ENCODE measurements at regions not wholly inside any gene's neighbourhood (a gene's known extent, or its start where the extent isn't known, plus 50 kb on each side); places are given as distances from the start of the nearest gene placed in this dataset.

DNA sequence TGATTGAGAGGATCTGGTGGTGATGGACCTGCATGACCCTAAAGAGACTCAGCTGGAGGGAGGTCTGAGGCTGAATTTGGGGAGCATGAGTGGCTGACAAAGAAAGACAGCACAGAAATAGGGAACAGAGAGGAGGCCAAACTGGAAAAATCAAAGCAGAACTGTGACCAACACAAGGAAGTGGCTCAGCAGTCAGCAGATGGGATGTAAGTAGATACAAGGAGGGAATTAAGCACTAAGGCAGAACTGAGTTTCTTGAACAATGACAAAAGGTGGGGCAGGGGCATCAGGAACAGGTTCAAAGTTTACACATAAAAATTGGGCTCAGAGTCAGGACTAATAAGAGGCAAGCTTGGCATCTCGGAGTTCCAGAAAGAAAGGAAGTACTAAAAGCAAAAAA is 144.3 kb upstream of the KLF3 start (continued):
- TF ChIP-seq, protein P1, sequence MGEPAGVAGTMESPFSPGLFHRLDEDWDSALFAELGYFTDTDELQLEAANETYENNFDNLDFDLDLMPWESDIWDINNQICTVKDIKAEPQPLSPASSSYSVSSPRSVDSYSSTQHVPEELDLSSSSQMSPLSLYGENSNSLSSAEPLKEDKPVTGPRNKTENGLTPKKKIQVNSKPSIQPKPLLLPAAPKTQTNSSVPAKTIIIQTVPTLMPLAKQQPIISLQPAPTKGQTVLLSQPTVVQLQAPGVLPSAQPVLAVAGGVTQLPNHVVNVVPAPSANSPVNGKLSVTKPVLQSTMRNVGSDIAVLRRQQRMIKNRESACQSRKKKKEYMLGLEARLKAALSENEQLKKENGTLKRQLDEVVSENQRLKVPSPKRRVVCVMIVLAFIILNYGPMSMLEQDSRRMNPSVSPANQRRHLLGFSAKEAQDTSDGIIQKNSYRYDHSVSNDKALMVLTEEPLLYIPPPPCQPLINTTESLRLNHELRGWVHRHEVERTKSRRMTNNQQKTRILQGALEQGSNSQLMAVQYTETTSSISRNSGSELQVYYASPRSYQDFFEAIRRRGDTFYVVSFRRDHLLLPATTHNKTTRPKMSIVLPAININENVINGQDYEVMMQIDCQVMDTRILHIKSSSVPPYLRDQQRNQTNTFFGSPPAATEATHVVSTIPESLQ (CRISPR knock-in tag; IDR thresholded peaks at IDR 0.05) = no peak
- TF ChIP-seq, protein P2, sequence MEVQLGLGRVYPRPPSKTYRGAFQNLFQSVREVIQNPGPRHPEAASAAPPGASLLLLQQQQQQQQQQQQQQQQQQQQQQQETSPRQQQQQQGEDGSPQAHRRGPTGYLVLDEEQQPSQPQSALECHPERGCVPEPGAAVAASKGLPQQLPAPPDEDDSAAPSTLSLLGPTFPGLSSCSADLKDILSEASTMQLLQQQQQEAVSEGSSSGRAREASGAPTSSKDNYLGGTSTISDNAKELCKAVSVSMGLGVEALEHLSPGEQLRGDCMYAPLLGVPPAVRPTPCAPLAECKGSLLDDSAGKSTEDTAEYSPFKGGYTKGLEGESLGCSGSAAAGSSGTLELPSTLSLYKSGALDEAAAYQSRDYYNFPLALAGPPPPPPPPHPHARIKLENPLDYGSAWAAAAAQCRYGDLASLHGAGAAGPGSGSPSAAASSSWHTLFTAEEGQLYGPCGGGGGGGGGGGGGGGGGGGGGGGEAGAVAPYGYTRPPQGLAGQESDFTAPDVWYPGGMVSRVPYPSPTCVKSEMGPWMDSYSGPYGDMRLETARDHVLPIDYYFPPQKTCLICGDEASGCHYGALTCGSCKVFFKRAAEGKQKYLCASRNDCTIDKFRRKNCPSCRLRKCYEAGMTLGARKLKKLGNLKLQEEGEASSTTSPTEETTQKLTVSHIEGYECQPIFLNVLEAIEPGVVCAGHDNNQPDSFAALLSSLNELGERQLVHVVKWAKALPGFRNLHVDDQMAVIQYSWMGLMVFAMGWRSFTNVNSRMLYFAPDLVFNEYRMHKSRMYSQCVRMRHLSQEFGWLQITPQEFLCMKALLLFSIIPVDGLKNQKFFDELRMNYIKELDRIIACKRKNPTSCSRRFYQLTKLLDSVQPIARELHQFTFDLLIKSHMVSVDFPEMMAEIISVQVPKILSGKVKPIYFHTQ (CRISPR knock-in tag; IDR thresholded peaks at IDR 0.05) = no peak
- TF ChIP-seq ZNF317 (CRISPR knock-in tag; IDR thresholded peaks at IDR 0.05; ENCODE audit: borderline replicate concordance, low read depth) (no peak), SP1 (CRISPR knock-in tag; conservative IDR thresholded peaks at IDR 0.05) (no peak), ZBTB21 (CRISPR knock-in tag; IDR thresholded peaks at IDR 0.05; ENCODE audit: borderline replicate concordance) (no peak), NR3C1 (CRISPR knock-in tag; conservative IDR thresholded peaks at IDR 0.05; ENCODE audit: low read depth) (no peak), ATF3 (CRISPR knock-in tag; conservative IDR thresholded peaks at IDR 0.05) (no peak)
- TF ChIP-seq, protein P3, sequence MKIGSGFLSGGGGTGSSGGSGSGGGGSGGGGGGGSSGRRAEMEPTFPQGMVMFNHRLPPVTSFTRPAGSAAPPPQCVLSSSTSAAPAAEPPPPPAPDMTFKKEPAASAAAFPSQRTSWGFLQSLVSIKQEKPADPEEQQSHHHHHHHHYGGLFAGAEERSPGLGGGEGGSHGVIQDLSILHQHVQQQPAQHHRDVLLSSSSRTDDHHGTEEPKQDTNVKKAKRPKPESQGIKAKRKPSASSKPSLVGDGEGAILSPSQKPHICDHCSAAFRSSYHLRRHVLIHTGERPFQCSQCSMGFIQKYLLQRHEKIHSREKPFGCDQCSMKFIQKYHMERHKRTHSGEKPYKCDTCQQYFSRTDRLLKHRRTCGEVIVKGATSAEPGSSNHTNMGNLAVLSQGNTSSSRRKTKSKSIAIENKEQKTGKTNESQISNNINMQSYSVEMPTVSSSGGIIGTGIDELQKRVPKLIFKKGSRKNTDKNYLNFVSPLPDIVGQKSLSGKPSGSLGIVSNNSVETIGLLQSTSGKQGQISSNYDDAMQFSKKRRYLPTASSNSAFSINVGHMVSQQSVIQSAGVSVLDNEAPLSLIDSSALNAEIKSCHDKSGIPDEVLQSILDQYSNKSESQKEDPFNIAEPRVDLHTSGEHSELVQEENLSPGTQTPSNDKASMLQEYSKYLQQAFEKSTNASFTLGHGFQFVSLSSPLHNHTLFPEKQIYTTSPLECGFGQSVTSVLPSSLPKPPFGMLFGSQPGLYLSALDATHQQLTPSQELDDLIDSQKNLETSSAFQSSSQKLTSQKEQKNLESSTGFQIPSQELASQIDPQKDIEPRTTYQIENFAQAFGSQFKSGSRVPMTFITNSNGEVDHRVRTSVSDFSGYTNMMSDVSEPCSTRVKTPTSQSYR (CRISPR knock-in tag; IDR thresholded peaks at IDR 0.05) = no peak

DNA sequence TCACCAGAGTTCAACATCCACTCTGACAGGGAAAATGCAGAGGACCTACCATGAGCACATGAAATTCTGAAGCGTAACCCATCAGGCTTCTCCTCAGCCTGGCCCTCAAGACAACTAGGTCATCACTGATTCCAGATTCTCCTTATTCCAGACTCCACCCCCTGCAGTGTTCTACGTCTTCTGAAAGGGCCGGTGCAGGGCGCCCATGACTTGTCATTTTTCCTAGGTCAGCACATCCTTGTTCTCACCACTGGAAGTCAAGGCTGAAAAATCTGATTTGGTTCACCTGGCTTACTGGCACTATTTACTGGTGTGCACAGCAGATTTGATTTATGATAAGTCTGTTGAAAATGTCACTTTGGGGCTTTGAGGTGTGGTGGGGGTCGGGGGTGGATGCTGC is 140.9 kb upstream of the KLF3 start:
- Mint-ChIP-seq H3K36me3 (no peaks in the 10 kb centered on the region), H3K27ac (no peak overlapping the region), H3K9me3 (peaks cover 28% of the 10 kb centered on the region), H3K4me3 (no peak overlapping the region), H3K27me3 (ENCODE audit: low read depth) (no peaks in the 10 kb centered on the region), H3K4me1 (no peaks in the 10 kb centered on the region)
- ChIA-PET POLR2A (no interaction called here), CTCF (no interaction called here)
- TF ChIP-seq, protein P3 (CRISPR knock-in tag; IDR thresholded peaks at IDR 0.05) = no peak
- TF ChIP-seq E2F1 (CRISPR knock-in tag; IDR thresholded peaks at IDR 0.05) (no peak), NR3C1 (CRISPR knock-in tag; conservative IDR thresholded peaks at IDR 0.05; ENCODE audit: low read depth) (no peak), FOXJ3 (CRISPR knock-in tag; IDR thresholded peaks at IDR 0.05; ENCODE audit: borderline replicate concordance) (no peak), ELF4 (CRISPR knock-in tag; IDR thresholded peaks at IDR 0.05; ENCODE audit: low read depth) (no peak), TP53 (CRISPR knock-in tag; IDR thresholded peaks at IDR 0.05) (no peak), NFYB (CRISPR knock-in tag; conservative IDR thresholded peaks at IDR 0.05; ENCODE audit: low read depth) (no peak)
- TF ChIP-seq, protein P4, sequence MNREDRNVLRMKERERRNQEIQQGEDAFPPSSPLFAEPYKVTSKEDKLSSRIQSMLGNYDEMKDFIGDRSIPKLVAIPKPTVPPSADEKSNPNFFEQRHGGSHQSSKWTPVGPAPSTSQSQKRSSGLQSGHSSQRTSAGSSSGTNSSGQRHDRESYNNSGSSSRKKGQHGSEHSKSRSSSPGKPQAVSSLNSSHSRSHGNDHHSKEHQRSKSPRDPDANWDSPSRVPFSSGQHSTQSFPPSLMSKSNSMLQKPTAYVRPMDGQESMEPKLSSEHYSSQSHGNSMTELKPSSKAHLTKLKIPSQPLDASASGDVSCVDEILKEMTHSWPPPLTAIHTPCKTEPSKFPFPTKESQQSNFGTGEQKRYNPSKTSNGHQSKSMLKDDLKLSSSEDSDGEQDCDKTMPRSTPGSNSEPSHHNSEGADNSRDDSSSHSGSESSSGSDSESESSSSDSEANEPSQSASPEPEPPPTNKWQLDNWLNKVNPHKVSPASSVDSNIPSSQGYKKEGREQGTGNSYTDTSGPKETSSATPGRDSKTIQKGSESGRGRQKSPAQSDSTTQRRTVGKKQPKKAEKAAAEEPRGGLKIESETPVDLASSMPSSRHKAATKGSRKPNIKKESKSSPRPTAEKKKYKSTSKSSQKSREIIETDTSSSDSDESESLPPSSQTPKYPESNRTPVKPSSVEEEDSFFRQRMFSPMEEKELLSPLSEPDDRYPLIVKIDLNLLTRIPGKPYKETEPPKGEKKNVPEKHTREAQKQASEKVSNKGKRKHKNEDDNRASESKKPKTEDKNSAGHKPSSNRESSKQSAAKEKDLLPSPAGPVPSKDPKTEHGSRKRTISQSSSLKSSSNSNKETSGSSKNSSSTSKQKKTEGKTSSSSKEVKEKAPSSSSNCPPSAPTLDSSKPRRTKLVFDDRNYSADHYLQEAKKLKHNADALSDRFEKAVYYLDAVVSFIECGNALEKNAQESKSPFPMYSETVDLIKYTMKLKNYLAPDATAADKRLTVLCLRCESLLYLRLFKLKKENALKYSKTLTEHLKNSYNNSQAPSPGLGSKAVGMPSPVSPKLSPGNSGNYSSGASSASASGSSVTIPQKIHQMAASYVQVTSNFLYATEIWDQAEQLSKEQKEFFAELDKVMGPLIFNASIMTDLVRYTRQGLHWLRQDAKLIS (CRISPR knock-in tag; IDR thresholded peaks at IDR 0.05; ENCODE audit: borderline replicate concordance) = no peak
- ATAC-seq = no peak
- no peak for DNase-seq (ENCODE audit: low spot score)
